GM19372 (cell line): ENCODE measurements at regions not wholly inside any gene's neighbourhood (a gene's known extent, or its start where the extent isn't known, plus 50 kb on each side); places are given as distances from the start of the nearest gene placed in this dataset.
"Not testable (repeated sequence)": the region's sequence is repeated elsewhere in the genome, so short reads cannot be mapped to it uniquely, and the experiment has no call there.

Source experiments
- ATAC-seq: cut with Tn5 transposase; IDR thresholded peaks from one replicate; pipeline ENCODE4 v1.9.1; 2021; ENCODE audit warnings: mild to moderate bottlenecking, low read depth, moderate library complexity; ENCODE audit not compliant: unreplicated experiment

- no peak for ATAC-seq
These were observed 256.2 kb downstream of the SDHAF3 start for GRCh38 chr7:97373736-97374135.

- no peak for ATAC-seq
These were observed 260.2 kb downstream of the SDHAF3 start for GRCh38 chr7:97377713-97378112.

GRCh38 chr7:97381815-97382554, 264.5 kb downstream of the SDHAF3 start:
- ATAC-seq = no peak

GRCh38 chr7:97390052-97390451, 272.6 kb downstream of the SDHAF3 start:
- no peak for ATAC-seq

GRCh38 chr7:97390915-97391593, 273.6 kb downstream of the SDHAF3 start:
- ATAC-seq = no peak

GRCh38 chr7:97401398-97401797, 283.9 kb downstream of the SDHAF3 start:
- no peak for ATAC-seq

GRCh38 chr7:97405835-97406234, 288.3 kb downstream of the SDHAF3 start:
- ATAC-seq = no peak

GRCh38 chr7:97407106-97407505, 289.6 kb downstream of the SDHAF3 start:
- no peak for ATAC-seq

- no peak for ATAC-seq
These were observed 291.8 kb downstream of the SDHAF3 start for GRCh38 chr7:97409346-97409745.

- ATAC-seq = no peak
These were observed 300.8 kb downstream of the SDHAF3 start for GRCh38 chr7:97418312-97418711.

- no peak for ATAC-seq
These were observed 302.4 kb downstream of the SDHAF3 start for GRCh38 chr7:97419898-97420297.

GRCh38 chr7:97421307-97421930, 303.9 kb downstream of the SDHAF3 start:
- no peak for ATAC-seq

- no peak for ATAC-seq
These were observed 304.5 kb downstream of the SDHAF3 start for GRCh38 chr7:97422046-97422445.

- ATAC-seq = no peak
These were observed 301.9 kb upstream of the TAC1 start for GRCh38 chr7:97430006-97430405.

GRCh38 chr7:97439637-97440214, 292.2 kb upstream of the TAC1 start:
- ATAC-seq = no peak

- no peak for ATAC-seq
These were observed 285.5 kb upstream of the TAC1 start for GRCh38 chr7:97446361-97446760.

- not testable (repeated sequence) for ATAC-seq
These were observed 282.4 kb upstream of the TAC1 start for GRCh38 chr7:97449448-97449847.

GRCh38 chr7:97450516-97450915, 281.4 kb upstream of the TAC1 start:
- ATAC-seq = no peak

GRCh38 chr7:97454636-97455035, 277.2 kb upstream of the TAC1 start:
- ATAC-seq = no peak

- no peak for ATAC-seq
These were observed 274.8 kb upstream of the TAC1 start for GRCh38 chr7:97457054-97457453.

- ATAC-seq = no peak
These were observed 271.5 kb upstream of the TAC1 start for GRCh38 chr7:97460433-97460832.
